Kidney (tissue), 13 donors: ENCODE measurements at regions not wholly inside any gene's neighbourhood (a gene's known extent, or its start where the extent isn't known, plus 50 kb on each side); places are given as distances from the start of the nearest gene placed in this dataset.

Experiments
- DNase-seq, 5 donors: peaks; one replicate each; pipeline ENCODE4 v3.0.0-alpha.2; 2013 to 2020
- FAIRE-seq: peaks from 2 replicates; lab custom pipeline; 2012; peaks lifted over from hg19 to GRCh38; lab: Jason Lieb, UNC
- H3K27ac ChIP-seq, 2 donors: one replicate each; pipeline ENCODE4 v1.7.0; 2013; ENCODE audit warnings: low read depth in 2 of 2, low read length in 2 of 2, inconsistent platforms in 1 of 2
- H3K27me3 ChIP-seq: one replicate; pipeline ENCODE4 v1.7.1; 2013; ENCODE audit warnings: low read length, inconsistent platforms; ENCODE audit not compliant: control insufficient read depth, insufficient read depth
- H3K36me3 ChIP-seq, 3 donors: one replicate each; pipeline versions ENCODE4 v1.7.0 to v1.7.1; 2013; ENCODE audit warnings: low read length in 3 of 3, control low read depth in 1 of 3, inconsistent platforms in 1 of 3; ENCODE audit not compliant: insufficient read depth in 3 of 3, control insufficient read depth in 2 of 3
- H3K4me1 ChIP-seq, 3 donors: one replicate each; pipeline versions ENCODE4 v1.7.0 to v1.7.1; 2013; ENCODE audit warnings: low read length in 3 of 3, inconsistent platforms in 1 of 3, low read depth in 1 of 3; ENCODE audit not compliant: control insufficient read depth in 2 of 3, insufficient read depth in 2 of 3
- H3K4me3 ChIP-seq, 3 donors: one replicate each; pipeline versions ENCODE4 v1.7.0 to v1.8.1; 2013; ENCODE audit warnings: low read length in 3 of 3, control low read depth in 1 of 3, inconsistent platforms in 1 of 3
- H3K9ac ChIP-seq, 3 donors: one replicate each; pipeline versions ENCODE4 v1.7.0 to v1.7.1; 2013; ENCODE audit warnings: low read length in 3 of 3, control low read depth in 1 of 3, inconsistent platforms in 1 of 3
- H3K9me3 ChIP-seq, 3 donors: one replicate each; pipeline versions ENCODE4 v1.7.0 to v1.7.1; 2013; ENCODE audit warnings: low read length in 3 of 3, control low read depth in 1 of 3, inconsistent platforms in 1 of 3; ENCODE audit not compliant: control insufficient read depth in 2 of 3, insufficient read depth in 1 of 3
- intact Hi-C: fragments of 100-400 bp; cut with DNase I; formaldehyde crosslinking; loops from one replicate; pipeline ENCODE4 v1.11.1; 2022
- TF ChIP-seq, protein P1 (sequence below): IDR thresholded peaks from 3 replicates; pipeline ENCODE4 v1.5.1; 2012; ENCODE audit warnings: mild to moderate bottlenecking, moderate library complexity, borderline replicate concordance; ENCODE audit not compliant: insufficient read depth; ENCODE audit errors: extremely low read depth
- donor health status: control.
- donor health status: control.
- donor health status: control.
- donor health status: control.
- donor health status: control.
- donor health status: DM: yes; HTN: yes; CAD: no.
- donor health status: Normal renal cell carcinoma (clear cell type).

DNA sequence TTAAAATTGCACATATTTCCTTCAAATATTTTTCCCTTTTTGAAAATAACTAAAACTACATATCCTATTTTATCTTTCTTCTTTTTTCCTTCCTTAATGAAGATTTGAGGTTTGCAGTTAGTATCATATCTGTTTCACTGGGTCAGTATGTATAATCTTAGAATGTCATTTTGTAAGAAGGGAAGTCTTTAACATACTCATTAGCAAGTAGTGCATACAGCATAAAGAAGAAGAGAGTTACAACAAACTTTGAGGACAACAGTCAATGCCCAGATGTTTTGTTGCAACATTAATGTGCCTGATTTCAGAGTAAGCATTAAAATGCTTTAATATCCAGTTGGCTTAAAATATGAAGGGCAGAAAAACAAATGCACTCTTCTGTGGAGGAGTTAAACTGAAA, 176.9 kb upstream of the FBXO33 start:
- H3K27ac ChIP-seq: no peak overlapping the region
- H3K27me3 ChIP-seq: no peaks in the 10 kb centered on the region
- H3K4me1 ChIP-seq: no peaks in the 10 kb centered on the region
- no peak overlapping the region for H3K9ac ChIP-seq
- H3K4me3 ChIP-seq: no peak overlapping the region
- no peak for DNase-seq
- FAIRE-seq: no peak
- no peaks in the 10 kb centered on the region for H3K36me3 ChIP-seq
- H3K9me3 ChIP-seq: no peaks in the 10 kb centered on the region
- intact Hi-C loops: no loop called here
- TF ChIP-seq, protein P1, sequence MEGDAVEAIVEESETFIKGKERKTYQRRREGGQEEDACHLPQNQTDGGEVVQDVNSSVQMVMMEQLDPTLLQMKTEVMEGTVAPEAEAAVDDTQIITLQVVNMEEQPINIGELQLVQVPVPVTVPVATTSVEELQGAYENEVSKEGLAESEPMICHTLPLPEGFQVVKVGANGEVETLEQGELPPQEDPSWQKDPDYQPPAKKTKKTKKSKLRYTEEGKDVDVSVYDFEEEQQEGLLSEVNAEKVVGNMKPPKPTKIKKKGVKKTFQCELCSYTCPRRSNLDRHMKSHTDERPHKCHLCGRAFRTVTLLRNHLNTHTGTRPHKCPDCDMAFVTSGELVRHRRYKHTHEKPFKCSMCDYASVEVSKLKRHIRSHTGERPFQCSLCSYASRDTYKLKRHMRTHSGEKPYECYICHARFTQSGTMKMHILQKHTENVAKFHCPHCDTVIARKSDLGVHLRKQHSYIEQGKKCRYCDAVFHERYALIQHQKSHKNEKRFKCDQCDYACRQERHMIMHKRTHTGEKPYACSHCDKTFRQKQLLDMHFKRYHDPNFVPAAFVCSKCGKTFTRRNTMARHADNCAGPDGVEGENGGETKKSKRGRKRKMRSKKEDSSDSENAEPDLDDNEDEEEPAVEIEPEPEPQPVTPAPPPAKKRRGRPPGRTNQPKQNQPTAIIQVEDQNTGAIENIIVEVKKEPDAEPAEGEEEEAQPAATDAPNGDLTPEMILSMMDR: no peak

DNA sequence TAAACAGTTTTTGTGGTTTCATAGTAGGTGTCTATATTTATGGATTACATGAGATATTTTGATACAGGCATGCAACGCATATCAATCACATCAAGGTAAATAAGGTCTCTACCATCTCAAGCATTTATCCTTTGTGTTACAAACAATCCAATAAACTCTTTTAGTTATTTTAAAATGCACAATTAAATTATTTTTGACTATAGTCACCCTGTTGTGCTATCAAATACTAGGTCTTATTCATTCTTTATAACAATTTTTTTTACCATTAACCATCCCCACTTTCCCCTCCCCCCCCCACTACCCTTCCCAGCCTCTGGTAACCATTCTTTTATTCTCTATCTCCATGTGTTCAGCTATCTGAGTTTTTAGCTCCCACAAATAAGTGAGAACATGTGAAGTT, 175.7 kb upstream of the FBXO33 start:
- Histone ChIP-seq H3K27ac (no peak overlapping the region), H3K4me3 (no peak overlapping the region), H3K27me3 (no peaks in the 10 kb centered on the region), H3K9me3 (no peaks in the 10 kb centered on the region), H3K4me1 (no peaks in the 10 kb centered on the region), H3K36me3 (no peaks in the 10 kb centered on the region), H3K9ac (no peak overlapping the region)
- DNase-seq (no peak), FAIRE-seq (no peak)
- intact Hi-C loops: no loop called here
- TF ChIP-seq, protein P1: no peak

DNA sequence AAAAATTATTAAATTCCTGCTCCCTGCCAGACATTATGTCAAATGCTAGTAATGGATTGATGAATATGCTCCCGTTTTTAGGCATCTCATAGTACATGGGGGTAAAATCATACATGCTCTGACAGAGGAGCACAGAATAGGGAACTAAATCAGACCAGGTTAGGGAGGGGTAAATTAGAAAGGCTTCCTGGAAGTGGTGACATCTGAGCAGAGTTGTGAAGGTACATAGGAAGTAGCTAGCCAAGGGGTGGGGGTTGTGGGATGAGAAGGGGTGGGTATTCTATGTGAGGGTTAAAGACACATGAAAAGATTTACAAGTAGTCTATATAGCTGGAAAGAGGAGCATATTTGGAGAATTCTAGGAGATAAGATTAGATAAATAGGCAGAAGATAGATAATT, 171.7 kb upstream of the FBXO33 start:
- FAIRE-seq (no peak), DNase-seq (no peak)
- Histone ChIP-seq H3K4me3 (no peak overlapping the region), H3K9me3 (no peaks in the 10 kb centered on the region), H3K36me3 (no peaks in the 10 kb centered on the region), H3K9ac (no peak overlapping the region), H3K27me3 (no peaks in the 10 kb centered on the region), H3K4me1 (no peaks in the 10 kb centered on the region), H3K27ac (no peak overlapping the region)
- TF ChIP-seq, protein P1: no peak
- intact Hi-C loops: no loop called here

DNA sequence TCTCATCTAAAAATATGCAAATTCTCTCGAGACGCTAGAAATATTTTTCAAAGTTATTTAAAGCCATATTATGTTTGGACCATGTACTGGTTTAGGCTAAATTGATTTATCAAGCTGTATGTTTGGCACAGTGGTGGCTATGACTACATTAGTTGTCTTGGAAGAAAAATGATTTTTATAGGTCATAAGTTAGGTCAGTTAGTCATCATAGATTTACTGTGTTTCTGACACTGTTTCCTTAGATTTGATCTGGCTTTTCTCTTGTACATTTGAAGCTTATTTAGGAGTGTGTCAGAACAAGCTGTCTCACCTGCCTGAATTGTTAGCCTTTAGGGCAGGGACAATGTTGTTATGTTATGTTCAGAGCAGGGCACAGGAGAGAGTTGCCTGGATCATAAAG, 161.1 kb upstream of the FBXO33 start:
- Histone ChIP-seq H3K27me3 (no peaks in the 10 kb centered on the region), H3K27ac (no peak overlapping the region), H3K36me3 (no peaks in the 10 kb centered on the region), H3K9ac (no peak overlapping the region), H3K9me3 (no peaks in the 10 kb centered on the region), H3K4me1 (no peaks in the 10 kb centered on the region), H3K4me3 (no peak overlapping the region)
- FAIRE-seq: no peak
- TF ChIP-seq, protein P1: no peak
- no peak for DNase-seq
- intact Hi-C loops: no loop called here
